ENCODE measurements at regions not wholly inside any gene's neighbourhood (a gene's known extent, or its start where the extent isn't known, plus 50 kb on each side); places are given as distances from the start of the nearest gene placed in this dataset.

DNA sequence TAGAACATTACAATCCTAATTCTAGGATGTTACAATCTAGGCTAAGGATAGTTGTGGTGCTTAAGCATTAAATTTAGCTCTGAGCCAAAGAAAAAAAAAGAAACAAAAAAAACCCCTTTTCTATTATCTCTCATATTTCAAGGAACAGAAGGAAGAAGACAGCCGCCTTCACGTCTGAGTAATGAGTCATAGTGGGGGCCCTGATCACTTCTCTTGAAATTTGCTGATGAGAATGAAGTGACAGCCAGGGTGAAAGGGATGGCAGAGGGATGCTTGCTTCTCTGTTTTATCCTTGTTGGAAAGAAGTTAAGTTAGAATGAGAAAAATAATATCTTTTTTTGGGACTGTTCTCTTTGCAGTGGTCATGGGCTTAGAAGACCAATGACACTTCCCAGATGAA is 82.6 kb upstream of the MPHOSPH6 start:
- Histone ChIP-seq H3K14ac (replicated peaks; ENCODE audit: low read depth, low read length) (no peak overlapping the region), H2AK9ac (replicated peaks; ENCODE audit: low read depth, low read length, poor library complexity) (no peak overlapping the region), H2AK5ac (ENCODE audit: low read depth, low read length) (no peak overlapping the region), H4K5ac (ENCODE audit: low read depth, low read length) (no peak overlapping the region), H3K9me1 (ENCODE audit: insufficient read depth, low read length) (no peaks in the 10 kb centered on the region), H2BK5ac (ENCODE audit: low read depth, low read length, poor library complexity, severe bottlenecking) (no peak overlapping the region), H3K4ac (ENCODE audit: low read depth, low read length) (no peak overlapping the region), H3K79me1 (ENCODE audit: low read depth in 1 of 2, low read length in 2 of 2) (no peaks in the 10 kb centered on the region), H3K9me3 (ENCODE audit: control insufficient read depth, insufficient read depth, low read length) (no peaks in the 10 kb centered on the region), H3K36me3 (ENCODE audit: control insufficient read depth, insufficient read depth, low read length) (no peaks in the 10 kb centered on the region), H3K18ac (ENCODE audit: low read depth, low read length) (no peak overlapping the region), H4K8ac (ENCODE audit: low read depth in 2 of 2, low read length in 2 of 2) (no peak overlapping the region), H3K56ac (ENCODE audit: extremely low read depth, insufficient read depth, low read length) (no peak overlapping the region), H3K27me3 (ENCODE audit: control insufficient read depth, insufficient read depth, low read length) (peaks cover 7% of the 10 kb centered on the region), H3K27ac (ENCODE audit: insufficient read depth, low read length) (no peak overlapping the region), H2BK120ac (ENCODE audit: low read depth, low read length) (no peak overlapping the region), H3K4me1 (ENCODE audit: control insufficient read depth, insufficient read depth, low read length) (no peaks in the 10 kb centered on the region), H2AFZ (replicated peaks; ENCODE audit: low read length, poor library complexity) (no peak overlapping the region), H3K4me3 (ENCODE audit: insufficient read depth, low read depth, low read length) (no peak overlapping the region), H3K9ac (ENCODE audit: low read depth, low read length) (no peak overlapping the region), H3K23ac (ENCODE audit: low read depth, low read length) (no peak overlapping the region), H4K91ac (ENCODE audit: insufficient read depth, low read depth, low read length) (no peak overlapping the region), H4K20me1 (ENCODE audit: insufficient read depth, low read length) (no peaks in the 10 kb centered on the region), H2BK20ac (ENCODE audit: low read depth, low read length) (no peak overlapping the region), H3K4me2 (ENCODE audit: low read depth, low read length) (no peak overlapping the region), H2BK15ac (ENCODE audit: low read depth, low read length) (no peak overlapping the region)
- ChIA-PET POLR2A (ENCODE audit: unreplicated experiment) (no interaction called here), CTCF (interaction anchor here (1.9 kb wide), 1 partner anchor 11 kb away, joined by 4 read pairs; no protein-coding TSS in a partner anchor)
- in situ Hi-C loops (cut with MboI; ENCODE audit: low sequenced_read_pairs) (loop anchor here (25.0 kb wide), 2 partner anchors 1185 to 1610 kb away; no protein-coding TSS in a partner anchor), dilution Hi-C loops (cut with HindIII; ENCODE audit: low sequenced_read_pairs, unreplicated experiment) (no loop called here), intact Hi-C loops (cut with micrococcal nuclease) (no loop called here)
- no CpG with 5 or more reads among the region's 2 CpGs for WGBS, 2 experiments (ENCODE audit: extremely low coverage in 2 of 2, insufficient read length in 1 of 2)
- TF ChIP-seq RAD21 (IDR thresholded peaks at IDR 0.05; ENCODE audit: low read length) = no peak
- no peak for TF ChIP-seq BHLHE40 (IDR thresholded peaks at IDR 0.05; ENCODE audit: low read depth, low read length)
- TF ChIP-seq CEBPB (IDR thresholded peaks at IDR 0.05; ENCODE audit: low read depth, low read length) = no peak
- no peak for TF ChIP-seq NFE2L2 (IDR thresholded peaks at IDR 0.05; ENCODE audit: low read depth, low read length)
- no peak for TF ChIP-seq RFX5 (IDR thresholded peaks at IDR 0.05; ENCODE audit: low read depth, low read length)
- TF ChIP-seq USF2 (IDR thresholded peaks at IDR 0.05; ENCODE audit: low read depth, low read length) = no peak
- TF ChIP-seq POLR2A (IDR thresholded peaks at IDR 0.05; ENCODE audit: low read depth, low read length) = no peak
- TF ChIP-seq FOS (IDR thresholded peaks at IDR 0.05; ENCODE audit: low read depth, low read length) = no peak
- TF ChIP-seq CTCF (conservative IDR thresholded peaks at IDR 0.05; ENCODE audit: low read depth, low read length) = no peak
- no peak for TF ChIP-seq RCOR1 (IDR thresholded peaks at IDR 0.05; ENCODE audit: insufficient replicate concordance, low read length)
- TF ChIP-seq ELK1 (IDR thresholded peaks at IDR 0.05; ENCODE audit: borderline replicate concordance, low read depth, low read length) = no peak
- no peak for TF ChIP-seq MAFK (IDR thresholded peaks at IDR 0.05; ENCODE audit: low read depth, low read length)
- no peak for TF ChIP-seq SMC3 (IDR thresholded peaks at IDR 0.05; ENCODE audit: low read depth, low read length)
- TF ChIP-seq CHD1 (IDR thresholded peaks at IDR 0.05; ENCODE audit: low read depth, low read length) = no peak
- TF ChIP-seq MAZ (IDR thresholded peaks at IDR 0.05; ENCODE audit: borderline replicate concordance, low read depth, low read length) = no peak
- TF ChIP-seq MXI1 (IDR thresholded peaks at IDR 0.05; ENCODE audit: borderline replicate concordance, low read depth, low read length) = no peak
- ATAC-seq (ENCODE audit: low read depth) (no peak), DNase-seq (no peak)
- BruUV-seq (replicated peaks) = no TSS peak
